GM10248 (cell line): ENCODE measurements at regions not wholly inside any gene's neighbourhood (a gene's known extent, or its start where the extent isn't known, plus 50 kb on each side); places are given as distances from the start of the nearest gene placed in this dataset.

Experiments
- CTCF ChIA-PET: fragments of 300-600 bp; sonication (Branson Sonifier 250); formaldehyde crosslinking; extraction: SDS; loops from one replicate; lab custom pipeline; 2021; ENCODE audit warnings: antibody characterized with exemption; lab: Yijun Ruan, JAX
- POLR2A ChIA-PET: fragments of 350-650 bp; sonication (Branson Sonifier 250); formaldehyde crosslinking; extraction: SDS; loops from one replicate; lab custom pipeline; 2020; ENCODE audit warnings: antibody characterized with exemption; lab: Yijun Ruan, JAX
- DNase-seq: peaks from one replicate; pipeline ENCODE4 v3.0.0; 2012; ENCODE audit errors: extremely low spot score
- CTCF ChIP-seq: IDR thresholded peaks from 2 replicates; pipeline ENCODE4 v1.5.1; 2012; ENCODE audit warnings: mild to moderate bottlenecking, low read depth; ENCODE audit errors: extremely low read depth, missing control alignments, control extremely low read depth

DNA sequence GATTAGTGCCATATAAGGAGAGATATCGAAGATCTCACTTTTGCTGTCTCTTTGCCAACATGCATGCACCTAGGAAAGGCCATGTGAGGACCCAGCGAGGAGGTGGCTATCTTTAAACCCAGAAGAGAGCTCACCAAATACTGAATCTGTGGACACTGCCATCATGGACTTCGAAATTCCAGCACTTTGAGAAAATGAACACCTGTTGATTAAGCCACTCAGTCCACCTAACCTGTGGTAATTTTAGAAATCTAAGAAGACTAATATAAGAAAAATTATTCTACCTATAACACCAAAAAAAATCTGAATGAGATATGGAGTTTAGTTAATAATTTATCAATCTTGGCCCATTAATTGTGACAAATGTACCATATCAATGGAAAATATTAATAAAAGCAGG is 193.6 kb upstream of the CARD18 start:
- TF ChIP-seq CTCF = no peak
- CTCF ChIA-PET = no interaction called here
- DNase-seq = no peak
- POLR2A ChIA-PET = no interaction called here

DNA sequence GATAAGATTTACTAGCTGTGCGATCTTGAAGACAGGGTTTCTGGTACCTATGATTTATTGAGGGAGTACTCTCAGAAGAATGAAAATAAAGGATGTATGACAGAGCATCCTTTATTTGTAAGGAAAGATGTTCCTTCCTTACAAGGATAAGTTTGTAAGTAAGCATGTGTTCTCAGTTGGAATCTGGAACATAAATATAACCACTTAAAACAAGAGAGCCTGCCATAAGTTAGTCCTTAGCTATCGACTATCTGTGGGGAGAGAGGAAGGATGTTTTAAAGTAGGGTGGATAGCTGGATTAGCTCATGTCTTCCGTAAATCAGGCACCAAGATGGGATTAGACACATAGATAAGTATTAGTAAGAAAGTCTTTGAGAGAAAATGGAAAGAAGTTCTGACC is 192.6 kb upstream of the CARD18 start:
- ChIA-PET POLR2A (no interaction called here), CTCF (interaction anchor here (0.7 to 1.8 kb wide), 3 partner anchors 12 to 25 kb away, joined by 3 to 5 read pairs (median 3); no protein-coding TSS in a partner anchor)
- no peak for DNase-seq
- TF ChIP-seq CTCF = no peak

DNA sequence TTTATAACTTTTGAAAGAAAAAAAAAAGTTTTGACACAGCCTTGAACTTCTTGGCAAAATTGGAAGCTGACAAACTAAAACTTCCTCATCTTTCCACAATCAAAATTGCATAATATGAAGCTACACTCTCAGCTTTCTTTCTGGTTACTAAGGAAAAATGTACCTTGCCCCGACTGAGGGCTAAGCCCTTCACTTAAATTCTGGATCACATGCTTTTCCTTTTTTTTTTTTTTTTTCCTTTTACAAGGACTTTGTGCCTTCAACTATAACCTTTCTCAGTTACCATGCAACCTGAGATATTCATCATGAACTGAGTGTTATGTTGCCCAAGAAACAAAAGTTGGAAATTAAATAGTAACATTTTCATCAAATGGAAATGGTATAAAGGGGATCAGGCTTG is 188.5 kb upstream of the CARD18 start:
- no peak for TF ChIP-seq CTCF
- POLR2A ChIA-PET = no interaction called here
- no peak for DNase-seq
- CTCF ChIA-PET = interaction anchor here (1.1 kb wide), 1 partner anchor 9 kb away, joined by 3 read pairs; no protein-coding TSS in a partner anchor

GRCh38 chr11:105324156-105324555 is 184.6 kb upstream of the CARD18 start:
- no peak for TF ChIP-seq CTCF
- ChIA-PET POLR2A (no interaction called here), CTCF (no interaction called here)
- no peak for DNase-seq

- DNase-seq = no peak
- TF ChIP-seq CTCF = no peak
- CTCF ChIA-PET = interaction anchor here (2.2 kb wide), 1 partner anchor 10 kb away, joined by 5 read pairs; no protein-coding TSS in a partner anchor
- POLR2A ChIA-PET = no interaction called here
Measured at GRCh38 chr11:105321696-105322095, 182.1 kb upstream of the CARD18 start.

GRCh38 chr11:105315287-105315686 is 175.7 kb upstream of the CARD18 start:
- no peak for DNase-seq
- ChIA-PET CTCF (interaction anchor here (1.1 kb wide), 1 partner anchor 17 kb away, joined by 3 read pairs; no protein-coding TSS in a partner anchor), POLR2A (no interaction called here)
- TF ChIP-seq CTCF = no peak
